ENCODE measurements at regions not wholly inside any gene's neighbourhood (a gene's known extent, or its start where the extent isn't known, plus 50 kb on each side); places are given as distances from the start of the nearest gene placed in this dataset.

DNA sequence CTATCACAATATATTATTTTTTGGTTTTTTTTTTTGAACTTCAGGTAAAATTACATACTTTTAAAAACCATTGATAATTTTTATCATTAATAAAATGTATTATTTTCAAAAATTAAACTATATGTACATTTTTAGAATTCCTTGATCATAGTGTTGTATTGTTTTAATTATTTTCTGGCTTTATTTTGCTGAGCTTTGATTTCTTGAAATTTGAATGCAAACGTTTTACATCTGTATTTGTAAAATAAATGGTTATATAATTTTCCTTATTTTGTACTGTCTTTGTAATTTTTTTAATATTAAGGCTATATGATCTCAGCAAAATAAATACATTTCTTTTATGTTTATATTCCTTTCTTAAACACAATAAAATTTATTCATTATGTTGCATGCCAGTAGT, 125.6 kb downstream of the KIF2B start:
- FAIRE-seq (peak; percentile 70), ATAC-seq (no peak), DNase-seq (no peak)
- Histone ChIP-seq H3K36me3 (no peaks in the 10 kb centered on the region), H3K27me3 (peaks cover 0 to 5% (median 0%) of the 10 kb centered on the region in 4 donors), H3K27ac (no peak overlapping the region), H3K4me1 (no peaks in the 10 kb centered on the region), H3K9me3 (no peaks in the 10 kb centered on the region), H3K4me3 (no peak overlapping the region)
- intact Hi-C loops (cut with DNase I) = no loop called here
- TF ChIP-seq, protein P1, sequence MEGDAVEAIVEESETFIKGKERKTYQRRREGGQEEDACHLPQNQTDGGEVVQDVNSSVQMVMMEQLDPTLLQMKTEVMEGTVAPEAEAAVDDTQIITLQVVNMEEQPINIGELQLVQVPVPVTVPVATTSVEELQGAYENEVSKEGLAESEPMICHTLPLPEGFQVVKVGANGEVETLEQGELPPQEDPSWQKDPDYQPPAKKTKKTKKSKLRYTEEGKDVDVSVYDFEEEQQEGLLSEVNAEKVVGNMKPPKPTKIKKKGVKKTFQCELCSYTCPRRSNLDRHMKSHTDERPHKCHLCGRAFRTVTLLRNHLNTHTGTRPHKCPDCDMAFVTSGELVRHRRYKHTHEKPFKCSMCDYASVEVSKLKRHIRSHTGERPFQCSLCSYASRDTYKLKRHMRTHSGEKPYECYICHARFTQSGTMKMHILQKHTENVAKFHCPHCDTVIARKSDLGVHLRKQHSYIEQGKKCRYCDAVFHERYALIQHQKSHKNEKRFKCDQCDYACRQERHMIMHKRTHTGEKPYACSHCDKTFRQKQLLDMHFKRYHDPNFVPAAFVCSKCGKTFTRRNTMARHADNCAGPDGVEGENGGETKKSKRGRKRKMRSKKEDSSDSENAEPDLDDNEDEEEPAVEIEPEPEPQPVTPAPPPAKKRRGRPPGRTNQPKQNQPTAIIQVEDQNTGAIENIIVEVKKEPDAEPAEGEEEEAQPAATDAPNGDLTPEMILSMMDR (IDR thresholded peaks at IDR 0.05) = no peak
- 34 to 38% methylated on average over 1 of the region's 1 CpG for WGBS, 2 donors

DNA sequence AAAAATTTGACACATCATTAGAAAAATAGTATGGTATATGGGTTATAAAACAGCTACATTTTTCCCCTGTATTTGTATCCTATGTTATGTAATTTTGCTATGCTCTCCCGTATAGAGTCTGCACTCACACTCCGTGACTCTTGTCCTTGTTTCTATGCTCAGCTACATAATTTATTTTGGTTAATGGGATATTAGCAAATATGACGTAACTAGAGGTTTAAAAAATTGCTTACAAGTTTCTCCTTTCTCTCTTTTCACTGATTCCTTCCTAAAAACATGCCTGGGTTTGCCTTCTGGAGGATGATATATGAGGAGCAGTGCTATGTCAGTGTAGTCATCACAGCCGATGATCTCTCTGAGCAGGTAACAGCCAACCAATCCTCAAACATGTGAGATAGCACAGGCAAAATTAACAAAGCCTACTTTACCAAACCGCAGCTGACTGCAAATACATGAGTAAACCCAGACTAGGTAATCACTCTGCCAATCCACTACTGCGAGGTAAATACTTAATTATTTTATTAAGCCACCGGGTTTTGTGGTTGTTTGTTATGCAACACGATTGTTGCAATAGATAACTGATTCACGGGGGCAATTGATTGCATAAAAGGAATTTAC, 126.9 kb downstream of the KIF2B start:
- no peaks in the 10 kb centered on the region for H3K9me3 ChIP-seq
- H3K27ac ChIP-seq = no peak overlapping the region
- TF ChIP-seq, protein P1 (IDR thresholded peaks at IDR 0.05) = no peak
- no peaks in the 10 kb centered on the region for H3K4me1 ChIP-seq
- H3K36me3 ChIP-seq = no peaks in the 10 kb centered on the region
- ATAC-seq = no peak
- DNase-seq = no peak
- H3K27me3 ChIP-seq = peaks cover 0 to 5% (median 0%) of the 10 kb centered on the region in 4 donors
- 26 to 32% methylated on average over 9 of the region's 9 CpGs for WGBS, 2 donors
- no peak overlapping the region for H3K4me3 ChIP-seq
- FAIRE-seq = no peak
- intact Hi-C loops (cut with DNase I) = no loop called here

DNA sequence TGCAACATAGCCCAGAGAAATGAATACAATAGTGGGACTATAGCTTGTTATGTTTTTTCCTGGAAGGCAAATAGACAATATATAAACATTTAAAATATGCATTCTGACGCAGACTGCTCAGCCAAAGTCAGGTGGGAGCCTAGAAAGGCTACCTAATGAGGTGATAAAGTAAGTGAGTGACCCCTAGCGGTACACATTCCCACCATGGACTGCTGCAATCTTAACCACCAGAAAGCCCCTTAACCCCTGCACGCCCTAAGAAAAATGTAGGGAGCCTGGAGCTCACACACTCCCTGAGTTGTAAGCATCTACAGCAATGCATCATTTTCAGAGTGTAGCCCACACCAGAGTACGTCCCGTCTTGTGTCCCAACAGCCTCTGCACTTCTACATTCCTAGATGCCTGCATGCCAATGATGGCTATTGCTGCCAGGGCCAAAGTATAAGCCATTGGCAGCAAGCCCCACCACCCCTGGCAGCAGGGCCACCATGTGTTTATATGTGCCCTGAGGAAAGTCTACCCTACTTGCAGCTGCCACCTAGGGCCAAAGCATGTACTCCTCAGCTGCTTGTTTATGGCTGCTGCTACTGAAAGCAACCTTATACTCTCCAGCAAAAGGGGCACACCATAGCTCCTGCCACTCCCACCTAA, 127.6 kb downstream of the KIF2B start:
- 37 to 55% methylated on average over 5 of the region's 5 CpGs for WGBS, 2 donors
- Histone ChIP-seq H3K36me3 (no peaks in the 10 kb centered on the region), H3K4me1 (no peaks in the 10 kb centered on the region), H3K27me3 (peaks cover 0 to 5% (median 0%) of the 10 kb centered on the region in 4 donors), H3K27ac (no peak overlapping the region), H3K4me3 (no peak overlapping the region), H3K9me3 (no peaks in the 10 kb centered on the region)
- TF ChIP-seq, protein P1 (IDR thresholded peaks at IDR 0.05) = no peak
- FAIRE-seq (no peak), DNase-seq (no peak), ATAC-seq (no peak)
- intact Hi-C loops (cut with DNase I) = no loop called here

DNA sequence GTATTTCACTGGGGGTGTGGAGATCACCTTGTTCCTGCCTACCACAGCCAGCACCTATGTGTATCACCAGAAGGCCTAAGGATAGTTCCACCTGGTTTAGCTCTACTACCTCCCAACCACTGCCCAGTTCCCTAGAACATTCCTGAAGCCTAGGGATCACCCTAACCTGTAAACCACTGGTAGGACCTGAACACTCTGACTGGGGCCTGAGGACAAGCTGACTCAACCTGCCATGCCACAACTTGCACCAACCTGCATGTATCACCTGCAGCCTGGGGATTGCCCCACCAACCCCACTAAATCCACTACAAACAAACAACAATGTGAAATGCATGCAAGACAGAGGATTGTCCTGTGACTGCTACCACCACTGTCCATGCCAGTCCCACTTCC, 128.1 kb downstream of the KIF2B start:
- H3K9me3 ChIP-seq = no peaks in the 10 kb centered on the region
- H3K36me3 ChIP-seq = no peaks in the 10 kb centered on the region
- TF ChIP-seq, protein P1 (IDR thresholded peaks at IDR 0.05) = no peak
- H3K4me3 ChIP-seq = no peak overlapping the region
- DNase-seq = no peak
- H3K27ac ChIP-seq = no peak overlapping the region
- intact Hi-C loops (cut with DNase I) = no loop called here
- FAIRE-seq = no peak
- H3K27me3 ChIP-seq = peaks cover 0 to 5% (median 0%) of the 10 kb centered on the region in 4 donors
- H3K4me1 ChIP-seq = no peaks in the 10 kb centered on the region
- no peak for ATAC-seq

DNA sequence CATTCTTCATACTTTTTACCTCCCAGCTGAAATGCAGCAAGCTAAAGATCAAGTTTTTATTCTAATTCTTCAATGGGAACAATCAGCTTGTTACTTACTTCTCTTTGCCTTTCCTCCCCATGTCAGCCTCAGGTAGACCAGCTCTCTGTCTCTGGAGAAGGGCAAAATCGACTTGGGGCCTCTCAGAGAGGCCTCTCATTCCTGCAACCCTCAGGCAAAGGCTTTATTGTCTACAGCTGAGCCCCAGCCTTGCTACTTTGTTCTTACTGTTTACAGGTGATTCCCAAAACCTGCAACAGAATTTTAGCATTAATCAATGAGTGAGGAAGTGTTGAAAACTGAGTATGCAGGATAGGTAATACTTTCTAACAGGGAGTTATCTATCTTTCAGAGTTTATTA, 148.6 kb downstream of the KIF2B start:
- Histone ChIP-seq H3K27me3 (peaks cover 0 to 2% (median 0%) of the 10 kb centered on the region in 4 donors), H3K9me3 (no peaks in the 10 kb centered on the region), H3K36me3 (no peaks in the 10 kb centered on the region), H3K27ac (no peak overlapping the region), H3K4me1 (no peaks in the 10 kb centered on the region), H3K4me3 (no peak overlapping the region)
- 5 to 30% methylated on average over 1 of the region's 1 CpG for WGBS, 2 donors
- FAIRE-seq = no peak
- TF ChIP-seq, protein P1 (IDR thresholded peaks at IDR 0.05) = no peak
- DNase-seq = no peak
- ATAC-seq = no peak
- intact Hi-C loops (cut with DNase I) = loop anchor here in 1 of 3 donors (10.0 kb wide), 1 partner anchor 63 kb away; no protein-coding TSS in a partner anchor

Measured in pancreas (tissue), 10 donors.